ENCODE measurements at regions not wholly inside any gene's neighbourhood (a gene's known extent, or its start where the extent isn't known, plus 50 kb on each side); places are given as distances from the start of the nearest gene placed in this dataset.

- no peak for TF ChIP-seq SIX5 (IDR thresholded peaks at IDR 0.05; ENCODE audit: low read depth, low read length)
- TF ChIP-seq HDAC2 (IDR thresholded peaks at IDR 0.05; ENCODE audit: borderline replicate concordance in 1 of 2, low read depth in 2 of 2, low read length in 2 of 2), result no peak
- no peak for TF ChIP-seq POLR2A (IDR thresholded peaks at IDR 0.05; ENCODE audit: control extremely low read depth in 1 of 2, low read depth in 2 of 2, low read length in 2 of 2)
- no peak for TF ChIP-seq RAD21 (IDR thresholded peaks at IDR 0.05 in 1 of 2, conservative IDR thresholded peaks at IDR 0.05 in 1 of 2; ENCODE audit: low read depth in 2 of 2, low read length in 2 of 2)
- TF ChIP-seq, protein P1, sequence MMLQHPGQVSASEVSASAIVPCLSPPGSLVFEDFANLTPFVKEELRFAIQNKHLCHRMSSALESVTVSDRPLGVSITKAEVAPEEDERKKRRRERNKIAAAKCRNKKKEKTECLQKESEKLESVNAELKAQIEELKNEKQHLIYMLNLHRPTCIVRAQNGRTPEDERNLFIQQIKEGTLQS (IDR thresholded peaks at IDR 0.05; ENCODE audit: insufficient read depth, low read depth, low read length), result no peak
- no peak for TF ChIP-seq POLR2AphosphoS5 (IDR thresholded peaks at IDR 0.05; ENCODE audit: low read depth, low read length)
- no peak for TF ChIP-seq ATF2 (IDR thresholded peaks at IDR 0.05; ENCODE audit: low read length)
Measured at GRCh38 chr10:84078771-84079170, 60.5 kb upstream of the GHITM start.
